CD4-positive, alpha-beta T cell treated with Interferon alpha-2 for 1 hour (primary cell): ENCODE measurements at regions not wholly inside any gene's neighbourhood (a gene's known extent, or its start where the extent isn't known, plus 50 kb on each side); places are given as distances from the start of the nearest gene placed in this dataset.
"Not testable (repeated sequence)": the region's sequence is repeated elsewhere in the genome, so short reads cannot be mapped to it uniquely, and the experiment has no call there.

Experiments
- DNase-seq, 2 donors: peaks; one replicate each; pipeline ENCODE4 v3.0.0-alpha.2; 2020 to 2022

- no peak for DNase-seq
Observed at GRCh38 chr3:176867681-176868663, 329.3 kb downstream of the TBL1XR1 start.

GRCh38 chr3:176861137-176861536 lies 336.1 kb downstream of the TBL1XR1 start:
- no peak for DNase-seq

GRCh38 chr3:176856721-176857120 lies 340.6 kb downstream of the TBL1XR1 start:
- DNase-seq: no peak

- DNase-seq: no peak
Observed at GRCh38 chr3:176855901-176856486, 341.3 kb downstream of the TBL1XR1 start.

GRCh38 chr3:176855213-176855612 lies 342.1 kb downstream of the TBL1XR1 start:
- no peak for DNase-seq

GRCh38 chr3:176850498-176850897 lies 346.8 kb downstream of the TBL1XR1 start:
- no peak for DNase-seq

GRCh38 chr3:176848431-176849214 lies 348.7 kb downstream of the TBL1XR1 start:
- DNase-seq: no peak

- DNase-seq: no peak
Observed at GRCh38 chr3:176842914-176843313, 354.4 kb downstream of the TBL1XR1 start.

- DNase-seq: no peak
Observed at GRCh38 chr3:176840641-176841286, 356.5 kb downstream of the TBL1XR1 start.

GRCh38 chr3:176839901-176840300 lies 357.4 kb downstream of the TBL1XR1 start:
- no peak for DNase-seq

- no peak for DNase-seq
Observed at GRCh38 chr3:176839466-176839865, 357.8 kb downstream of the TBL1XR1 start.

GRCh38 chr3:176827244-176827643 lies 370.0 kb downstream of the TBL1XR1 start:
- DNase-seq: not testable (repeated sequence)

GRCh38 chr3:176824811-176825210 lies 372.5 kb downstream of the TBL1XR1 start:
- no peak for DNase-seq

- DNase-seq: no peak
Observed at GRCh38 chr3:176820764-176821163, 376.5 kb downstream of the TBL1XR1 start.

- no peak for DNase-seq
Observed at GRCh38 chr3:176816937-176817336, 380.3 kb downstream of the TBL1XR1 start.

- no peak for DNase-seq
Observed at GRCh38 chr3:176814285-176814684, 383.0 kb downstream of the TBL1XR1 start.

- no peak for DNase-seq
Observed at GRCh38 chr3:176807938-176808337, 389.3 kb downstream of the TBL1XR1 start.

- DNase-seq: no peak
Observed at GRCh38 chr3:176799675-176800074, 397.6 kb downstream of the TBL1XR1 start.

- DNase-seq: no peak
Observed at GRCh38 chr3:176798680-176799079, 398.6 kb downstream of the TBL1XR1 start.

- no peak for DNase-seq
Observed at GRCh38 chr3:176796371-176796770, 400.9 kb downstream of the TBL1XR1 start.

GRCh38 chr3:176795891-176796290 lies 401.4 kb downstream of the TBL1XR1 start:
- no peak for DNase-seq

GRCh38 chr3:176794406-176794805 lies 402.9 kb downstream of the TBL1XR1 start:
- DNase-seq: no peak

GRCh38 chr3:176789947-176790346 lies 407.3 kb downstream of the TBL1XR1 start:
- DNase-seq: no peak
